Neural cell (in vitro differentiated cells): ENCODE measurements at regions not wholly inside any gene's neighbourhood (a gene's known extent, or its start where the extent isn't known, plus 50 kb on each side); places are given as distances from the start of the nearest gene placed in this dataset.

Source experiments
- EP300 ChIP-seq: fragments of 450-650 bp; conservative IDR thresholded peaks from 2 replicates; pipeline ENCODE4 v1.6.1; 2014; ENCODE audit warnings: antibody characterized with exemption, mild to moderate bottlenecking, moderate library complexity; ENCODE audit not compliant: poor library complexity, severe bottlenecking
- EZH2 ChIP-seq: fragments of 200-600, 300-800 bp; shearing (Covaris generic), sonication (generic); IDR thresholded peaks from 2 replicates; pipeline ENCODE4 v1.6.1; 2014; ENCODE audit warnings: antibody characterized with exemption, low read length, borderline replicate concordance, mild to moderate bottlenecking; ENCODE audit not compliant: insufficient read depth, poor library complexity, severe bottlenecking
- TAF1 ChIP-seq: IDR thresholded peaks from 2 replicates; pipeline ENCODE4 v1.6.1; 2012; ENCODE audit warnings: low read depth
- TF ChIP-seq, protein P1 (sequence below): fragments of 450-650 bp; IDR thresholded peaks from 2 replicates; pipeline ENCODE4 v1.5.1; 2014; ENCODE audit warnings: antibody characterized with exemption, mild to moderate bottlenecking, moderate library complexity; ENCODE audit not compliant: poor library complexity, severe bottlenecking
- TF ChIP-seq, protein P2 (sequence below): IDR thresholded peaks from 2 replicates; pipeline ENCODE4 v1.6.1; 2012; ENCODE audit warnings: borderline replicate concordance

DNA sequence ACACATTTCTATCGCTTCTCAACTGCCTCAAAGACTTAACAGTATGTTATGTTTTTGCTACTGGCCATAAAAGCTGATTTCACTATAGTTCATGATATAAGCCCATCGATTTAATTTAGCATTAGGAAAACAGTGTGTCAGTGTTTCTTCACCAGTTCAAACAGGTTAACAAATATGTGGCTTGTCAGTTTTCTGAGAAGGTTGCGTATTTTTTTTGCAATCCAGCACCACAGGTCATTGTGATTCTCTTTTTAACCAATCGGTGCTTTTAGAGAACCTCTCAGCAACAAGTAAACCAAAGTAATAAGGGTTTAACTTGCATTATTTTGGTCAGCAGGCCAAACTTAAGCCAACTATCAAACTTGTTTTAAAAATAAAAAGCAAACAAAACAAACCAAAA, 409.6 kb downstream of the NFIB start:
- TF ChIP-seq, protein P1, sequence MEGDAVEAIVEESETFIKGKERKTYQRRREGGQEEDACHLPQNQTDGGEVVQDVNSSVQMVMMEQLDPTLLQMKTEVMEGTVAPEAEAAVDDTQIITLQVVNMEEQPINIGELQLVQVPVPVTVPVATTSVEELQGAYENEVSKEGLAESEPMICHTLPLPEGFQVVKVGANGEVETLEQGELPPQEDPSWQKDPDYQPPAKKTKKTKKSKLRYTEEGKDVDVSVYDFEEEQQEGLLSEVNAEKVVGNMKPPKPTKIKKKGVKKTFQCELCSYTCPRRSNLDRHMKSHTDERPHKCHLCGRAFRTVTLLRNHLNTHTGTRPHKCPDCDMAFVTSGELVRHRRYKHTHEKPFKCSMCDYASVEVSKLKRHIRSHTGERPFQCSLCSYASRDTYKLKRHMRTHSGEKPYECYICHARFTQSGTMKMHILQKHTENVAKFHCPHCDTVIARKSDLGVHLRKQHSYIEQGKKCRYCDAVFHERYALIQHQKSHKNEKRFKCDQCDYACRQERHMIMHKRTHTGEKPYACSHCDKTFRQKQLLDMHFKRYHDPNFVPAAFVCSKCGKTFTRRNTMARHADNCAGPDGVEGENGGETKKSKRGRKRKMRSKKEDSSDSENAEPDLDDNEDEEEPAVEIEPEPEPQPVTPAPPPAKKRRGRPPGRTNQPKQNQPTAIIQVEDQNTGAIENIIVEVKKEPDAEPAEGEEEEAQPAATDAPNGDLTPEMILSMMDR: no peak
- TF ChIP-seq EP300 (no peak), EZH2 (no peak), TAF1 (no peak)
- TF ChIP-seq, protein P2, sequence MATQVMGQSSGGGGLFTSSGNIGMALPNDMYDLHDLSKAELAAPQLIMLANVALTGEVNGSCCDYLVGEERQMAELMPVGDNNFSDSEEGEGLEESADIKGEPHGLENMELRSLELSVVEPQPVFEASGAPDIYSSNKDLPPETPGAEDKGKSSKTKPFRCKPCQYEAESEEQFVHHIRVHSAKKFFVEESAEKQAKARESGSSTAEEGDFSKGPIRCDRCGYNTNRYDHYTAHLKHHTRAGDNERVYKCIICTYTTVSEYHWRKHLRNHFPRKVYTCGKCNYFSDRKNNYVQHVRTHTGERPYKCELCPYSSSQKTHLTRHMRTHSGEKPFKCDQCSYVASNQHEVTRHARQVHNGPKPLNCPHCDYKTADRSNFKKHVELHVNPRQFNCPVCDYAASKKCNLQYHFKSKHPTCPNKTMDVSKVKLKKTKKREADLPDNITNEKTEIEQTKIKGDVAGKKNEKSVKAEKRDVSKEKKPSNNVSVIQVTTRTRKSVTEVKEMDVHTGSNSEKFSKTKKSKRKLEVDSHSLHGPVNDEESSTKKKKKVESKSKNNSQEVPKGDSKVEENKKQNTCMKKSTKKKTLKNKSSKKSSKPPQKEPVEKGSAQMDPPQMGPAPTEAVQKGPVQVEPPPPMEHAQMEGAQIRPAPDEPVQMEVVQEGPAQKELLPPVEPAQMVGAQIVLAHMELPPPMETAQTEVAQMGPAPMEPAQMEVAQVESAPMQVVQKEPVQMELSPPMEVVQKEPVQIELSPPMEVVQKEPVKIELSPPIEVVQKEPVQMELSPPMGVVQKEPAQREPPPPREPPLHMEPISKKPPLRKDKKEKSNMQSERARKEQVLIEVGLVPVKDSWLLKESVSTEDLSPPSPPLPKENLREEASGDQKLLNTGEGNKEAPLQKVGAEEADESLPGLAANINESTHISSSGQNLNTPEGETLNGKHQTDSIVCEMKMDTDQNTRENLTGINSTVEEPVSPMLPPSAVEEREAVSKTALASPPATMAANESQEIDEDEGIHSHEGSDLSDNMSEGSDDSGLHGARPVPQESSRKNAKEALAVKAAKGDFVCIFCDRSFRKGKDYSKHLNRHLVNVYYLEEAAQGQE: no peak
